GM19463 (cell line): ENCODE measurements at regions not wholly inside any gene's neighbourhood (a gene's known extent, or its start where the extent isn't known, plus 50 kb on each side); places are given as distances from the start of the nearest gene placed in this dataset.

Source experiments
- ATAC-seq: cut with Tn5 transposase; IDR thresholded peaks from one replicate; pipeline ENCODE4 v1.9.1; 2021; ENCODE audit warnings: mild to moderate bottlenecking, moderate library complexity; ENCODE audit not compliant: unreplicated experiment

- no peak for ATAC-seq
Observed at GRCh38 chr10:36141856-36142560, 499.9 kb upstream of the FZD8 start.

GRCh38 chr10:36129051-36129450 is 487.0 kb upstream of the FZD8 start:
- no peak for ATAC-seq

GRCh38 chr10:36126076-36126475 is 484.0 kb upstream of the FZD8 start:
- ATAC-seq: no peak

GRCh38 chr10:36119455-36119854 is 477.4 kb upstream of the FZD8 start:
- no peak for ATAC-seq

- no peak for ATAC-seq
Observed at GRCh38 chr10:36118314-36118713, 476.2 kb upstream of the FZD8 start.

GRCh38 chr10:36117890-36118289 is 475.8 kb upstream of the FZD8 start:
- ATAC-seq: no peak

- ATAC-seq: no peak
Observed at GRCh38 chr10:36117231-36117630, 475.1 kb upstream of the FZD8 start.

- ATAC-seq: no peak
Observed at GRCh38 chr10:36116731-36117130, 474.6 kb upstream of the FZD8 start.

- ATAC-seq: no peak
Observed at GRCh38 chr10:36116040-36116439, 473.9 kb upstream of the FZD8 start.

- no peak for ATAC-seq
Observed at GRCh38 chr10:36115364-36115763, 473.3 kb upstream of the FZD8 start.

- ATAC-seq: no peak
Observed at GRCh38 chr10:36114913-36115312, 472.8 kb upstream of the FZD8 start.

GRCh38 chr10:36114141-36114540 is 472.0 kb upstream of the FZD8 start:
- ATAC-seq: no peak

- ATAC-seq: no peak
Observed at GRCh38 chr10:36111676-36112075, 469.6 kb upstream of the FZD8 start.

- ATAC-seq: no peak
Observed at GRCh38 chr10:36110097-36110496, 468.0 kb upstream of the FZD8 start.

- ATAC-seq: no peak
Observed at GRCh38 chr10:36109399-36110023, 467.4 kb upstream of the FZD8 start.

GRCh38 chr10:36097696-36098095 is 455.6 kb upstream of the FZD8 start:
- no peak for ATAC-seq

- no peak for ATAC-seq
Observed at GRCh38 chr10:36096576-36096975, 454.5 kb upstream of the FZD8 start.

GRCh38 chr10:36094096-36094495 is 452.0 kb upstream of the FZD8 start:
- no peak for ATAC-seq

GRCh38 chr10:36092116-36092515 is 450.0 kb upstream of the FZD8 start:
- ATAC-seq: no peak

- no peak for ATAC-seq
Observed at GRCh38 chr10:36091007-36091406, 448.9 kb upstream of the FZD8 start.

- no peak for ATAC-seq
Observed at GRCh38 chr10:36089790-36090440, 447.8 kb upstream of the FZD8 start.
